OCI-LY3 (cell line): ENCODE measurements at regions not wholly inside any gene's neighbourhood (a gene's known extent, or its start where the extent isn't known, plus 50 kb on each side); places are given as distances from the start of the nearest gene placed in this dataset.

Source experiments
- CTCF ChIP-seq: fragments of 200-600, 300-600 bp; sonication (generic); IDR thresholded peaks from 2 replicates; pipeline ENCODE4 v1.5.1; 2014; ENCODE audit warnings: antibody characterized with exemption, low read length, low read depth
- EZH2phosphoT487 ChIP-seq: fragments of 200-600 bp; shearing (Covaris generic); IDR thresholded peaks from 2 replicates; pipeline ENCODE4 v1.6.1; 2018; ENCODE audit warnings: antibody characterized with exemption, mixed run types, low read depth

GRCh38 chr2:16287281-16287680, 346.9 kb downstream of the MYCN start:
- TF ChIP-seq CTCF (no peak), EZH2phosphoT487 (no peak)
